Stimulated activated CD4-positive, alpha-beta T cell treated with anti-CD3 and anti-CD28 coated beads, Interleukin-4, amount 100 ng/mL, for 4 hours (primary cell): ENCODE measurements at regions not wholly inside any gene's neighbourhood (a gene's known extent, or its start where the extent isn't known, plus 50 kb on each side); places are given as distances from the start of the nearest gene placed in this dataset.
A peak's percentile ranks its signal among the peaks of the same experiment; 100 is the strongest.

ENCODE experiments used
- DNase-seq, 2 experiments: peaks; one replicate each; pipeline ENCODE4 v3.0.0-alpha.2; 2020

- DNase-seq = no peak
Measured at GRCh38 chr6:1516742-1517520, 92.8 kb upstream of the FOXC1 start.

GRCh38 chr6:1518855-1519254, 90.9 kb upstream of the FOXC1 start:
- DNase-seq = no peak

GRCh38 chr6:1519597-1519996, 90.1 kb upstream of the FOXC1 start:
- no peak for DNase-seq

- DNase-seq = no peak
Measured at GRCh38 chr6:1522779-1523178, 86.9 kb upstream of the FOXC1 start.

GRCh38 chr6:1524040-1524480, 85.7 kb upstream of the FOXC1 start:
- peak; percentile 81 to 83 for DNase-seq

- no peak for DNase-seq
Measured at GRCh38 chr6:1525364-1526038, 84.2 kb upstream of the FOXC1 start.

- peak in 1 of 2 experiments; percentile 23 for DNase-seq
Measured at GRCh38 chr6:1526398-1527072, 83.2 kb upstream of the FOXC1 start.

- DNase-seq = peak; percentile 28 to 53
Measured at GRCh38 chr6:1527073-1527457, 82.7 kb upstream of the FOXC1 start.

GRCh38 chr6:1535295-1535694, 74.4 kb upstream of the FOXC1 start:
- peak; percentile 34 to 56 for DNase-seq

GRCh38 chr6:1536526-1537429, 72.9 kb upstream of the FOXC1 start:
- no peak for DNase-seq

GRCh38 chr6:1538369-1538768, 71.3 kb upstream of the FOXC1 start:
- no peak for DNase-seq

- DNase-seq = no peak
Measured at GRCh38 chr6:1538810-1539478, 70.8 kb upstream of the FOXC1 start.

GRCh38 chr6:1540864-1541521, 68.7 kb upstream of the FOXC1 start:
- no peak for DNase-seq

- DNase-seq = no peak
Measured at GRCh38 chr6:1542335-1542734, 67.4 kb upstream of the FOXC1 start.

GRCh38 chr6:1542764-1543163, 67.0 kb upstream of the FOXC1 start:
- DNase-seq = no peak

- DNase-seq = no peak
Measured at GRCh38 chr6:1544000-1544399, 65.7 kb upstream of the FOXC1 start.

- no peak for DNase-seq
Measured at GRCh38 chr6:1544603-1545002, 65.1 kb upstream of the FOXC1 start.

- no peak for DNase-seq
Measured at GRCh38 chr6:1545654-1546053, 64.1 kb upstream of the FOXC1 start.

- DNase-seq = no peak
Measured at GRCh38 chr6:1547785-1548184, 61.9 kb upstream of the FOXC1 start.

GRCh38 chr6:1551249-1551648, 58.5 kb upstream of the FOXC1 start:
- no peak for DNase-seq

GRCh38 chr6:1552296-1552761, 57.4 kb upstream of the FOXC1 start:
- no peak for DNase-seq
